ENCODE measurements at regions not wholly inside any gene's neighbourhood (a gene's known extent, or its start where the extent isn't known, plus 50 kb on each side); places are given as distances from the start of the nearest gene placed in this dataset.
"Not testable (repeated sequence)": the region's sequence is repeated elsewhere in the genome, so short reads cannot be mapped to it uniquely, and the experiment has no call there.

DNA sequence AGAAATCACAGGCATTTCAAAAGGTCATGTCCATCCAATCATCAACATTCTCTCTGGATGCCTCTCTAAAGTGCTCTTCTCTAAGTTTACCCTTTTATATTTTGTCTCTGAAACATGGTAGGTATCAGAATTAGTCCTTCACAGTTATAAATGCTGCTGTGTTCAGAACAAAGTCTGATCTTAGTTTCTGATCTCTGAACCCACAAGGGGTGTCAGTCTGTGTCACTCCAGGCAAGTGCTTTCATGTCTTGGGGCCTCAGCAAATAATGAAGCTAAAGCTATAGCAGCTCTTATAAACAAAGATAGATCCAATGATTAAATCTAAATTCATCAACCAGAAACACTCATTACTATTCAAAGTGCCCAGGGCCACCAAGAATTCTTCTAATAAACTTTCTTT lies 281.7 kb downstream of the BCL2L11 start:
- not testable (repeated sequence) for H3K27me3 ChIP-seq (ENCODE audit: control insufficient read depth, insufficient read depth, low read length); H3K9me3 ChIP-seq (ENCODE audit: control insufficient read depth, low read depth, low read length); H3K4me1 ChIP-seq (ENCODE audit: control insufficient read depth, insufficient read depth, low read length); DNase-seq; H3K4me3 ChIP-seq (ENCODE audit: low read length); H3K36me3 ChIP-seq (ENCODE audit: control insufficient read depth, insufficient read depth, low read length)
- peak overlapping the region; percentile 52 for H3K27ac ChIP-seq (ENCODE audit: low read length)

DNA sequence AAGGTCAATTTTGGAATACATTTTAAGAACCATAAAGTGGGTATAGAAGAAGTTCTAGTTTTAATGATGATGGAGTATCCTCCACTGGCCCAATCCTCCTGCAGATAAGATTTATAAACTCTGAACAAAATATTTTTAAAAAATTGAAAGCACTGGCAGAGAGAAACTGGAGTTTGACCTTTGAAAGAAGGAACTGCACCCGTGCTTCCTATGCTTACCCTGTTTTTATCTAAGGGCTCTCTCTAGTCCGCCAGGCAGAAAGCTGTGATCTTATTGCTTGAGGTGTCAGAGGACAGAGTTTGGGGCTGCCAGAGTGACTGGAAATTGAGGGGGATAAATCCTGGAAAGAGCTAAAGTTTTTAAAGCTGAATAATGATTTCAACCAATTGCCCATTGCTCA lies 282.6 kb downstream of the BCL2L11 start:
- H3K4me3 ChIP-seq (ENCODE audit: low read length); H3K4me1 ChIP-seq (ENCODE audit: control insufficient read depth, insufficient read depth, low read length); H3K9me3 ChIP-seq (ENCODE audit: control insufficient read depth, low read depth, low read length); H3K27me3 ChIP-seq (ENCODE audit: control insufficient read depth, insufficient read depth, low read length); H3K36me3 ChIP-seq (ENCODE audit: control insufficient read depth, insufficient read depth, low read length): not testable (repeated sequence)
- no CpG with 5 or more reads among the region's 2 CpGs for WGBS (ENCODE audit: insufficient coverage, low lambda C conversion rate)
- DNase-seq, result peak; percentile 7 to 57
- H3K27ac ChIP-seq (ENCODE audit: low read length), result peak overlapping the region; percentile 62

- not testable (repeated sequence) for DNase-seq; H3K4me3 ChIP-seq (ENCODE audit: low read length); H3K9me3 ChIP-seq (ENCODE audit: control insufficient read depth, low read depth, low read length); H3K27me3 ChIP-seq (ENCODE audit: control insufficient read depth, insufficient read depth, low read length); H3K4me1 ChIP-seq (ENCODE audit: control insufficient read depth, insufficient read depth, low read length); H3K27ac ChIP-seq (ENCODE audit: low read length); H3K36me3 ChIP-seq (ENCODE audit: control insufficient read depth, insufficient read depth, low read length)
- WGBS (ENCODE audit: insufficient coverage, low lambda C conversion rate), result no CpG with 5 or more reads among the region's 1 CpG
Measured at GRCh38 chr2:111406616-111407015, 285.9 kb downstream of the BCL2L11 start.

DNA sequence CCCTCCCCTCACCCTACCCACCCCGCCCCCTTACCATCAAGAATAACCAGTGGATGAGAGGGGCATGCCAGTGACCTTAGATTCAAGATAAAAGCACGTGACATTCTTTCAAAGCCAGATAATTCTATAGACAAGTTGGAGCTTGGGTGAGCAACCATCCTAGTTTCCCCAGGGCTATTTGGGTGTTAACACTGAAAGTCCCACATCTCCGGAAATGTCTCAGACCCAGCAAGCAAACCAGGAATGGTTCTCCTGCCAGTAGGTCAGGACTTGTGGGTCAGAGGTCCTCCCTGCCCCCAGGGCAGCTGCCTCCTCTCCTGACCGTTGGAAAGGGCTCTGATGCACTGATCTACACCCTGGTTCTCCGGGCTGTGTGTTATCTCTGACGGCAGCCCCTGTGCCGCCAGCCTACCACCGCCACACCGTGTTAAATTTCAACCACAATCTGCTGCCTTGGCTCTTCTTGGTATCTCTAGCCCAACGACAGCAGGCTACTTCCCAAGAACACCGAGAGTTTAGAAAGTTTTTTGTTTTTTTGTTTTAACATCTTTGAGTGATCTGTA lies 287.0 kb downstream of the BCL2L11 start:
- H3K4me3 ChIP-seq (ENCODE audit: low read length); H3K4me1 ChIP-seq (ENCODE audit: control insufficient read depth, insufficient read depth, low read length); H3K9me3 ChIP-seq (ENCODE audit: control insufficient read depth, low read depth, low read length); H3K27ac ChIP-seq (ENCODE audit: low read length); H3K36me3 ChIP-seq (ENCODE audit: control insufficient read depth, insufficient read depth, low read length); DNase-seq; H3K27me3 ChIP-seq (ENCODE audit: control insufficient read depth, insufficient read depth, low read length): not testable (repeated sequence)
- WGBS (ENCODE audit: insufficient coverage, low lambda C conversion rate), result no CpG with 5 or more reads among the region's 11 CpGs

GRCh38 chr2:111410868-111411406 lies 290.2 kb downstream of the BCL2L11 start:
- DNase-seq; H3K36me3 ChIP-seq (ENCODE audit: control insufficient read depth, insufficient read depth, low read length); H3K27ac ChIP-seq (ENCODE audit: low read length); H3K9me3 ChIP-seq (ENCODE audit: control insufficient read depth, low read depth, low read length); H3K4me1 ChIP-seq (ENCODE audit: control insufficient read depth, insufficient read depth, low read length); H3K27me3 ChIP-seq (ENCODE audit: control insufficient read depth, insufficient read depth, low read length); H3K4me3 ChIP-seq (ENCODE audit: low read length): not testable (repeated sequence)
- WGBS (ENCODE audit: insufficient coverage, low lambda C conversion rate), result no CpG with 5 or more reads among the region's 10 CpGs

- not testable (repeated sequence) for H3K4me3 ChIP-seq (ENCODE audit: low read length); DNase-seq; H3K36me3 ChIP-seq (ENCODE audit: control insufficient read depth, insufficient read depth, low read length); H3K9me3 ChIP-seq (ENCODE audit: control insufficient read depth, low read depth, low read length); H3K27ac ChIP-seq (ENCODE audit: low read length); H3K27me3 ChIP-seq (ENCODE audit: control insufficient read depth, insufficient read depth, low read length); H3K4me1 ChIP-seq (ENCODE audit: control insufficient read depth, insufficient read depth, low read length)
- WGBS (ENCODE audit: insufficient coverage, low lambda C conversion rate), result no CpG with 5 or more reads among the region's 18 CpGs
Measured at GRCh38 chr2:111411867-111412681, 291.4 kb downstream of the BCL2L11 start.

- H3K4me3 ChIP-seq (ENCODE audit: low read length); H3K27me3 ChIP-seq (ENCODE audit: control insufficient read depth, insufficient read depth, low read length); H3K36me3 ChIP-seq (ENCODE audit: control insufficient read depth, insufficient read depth, low read length); H3K27ac ChIP-seq (ENCODE audit: low read length); H3K4me1 ChIP-seq (ENCODE audit: control insufficient read depth, insufficient read depth, low read length); H3K9me3 ChIP-seq (ENCODE audit: control insufficient read depth, low read depth, low read length): not testable (repeated sequence)
- 93% methylated on average over 2 of the region's 12 CpGs for WGBS (ENCODE audit: insufficient coverage, low lambda C conversion rate)
- DNase-seq, result peak in 1 of 2 donors; percentile 2
Measured at GRCh38 chr2:111412841-111413650, 292.3 kb downstream of the BCL2L11 start.

DNA sequence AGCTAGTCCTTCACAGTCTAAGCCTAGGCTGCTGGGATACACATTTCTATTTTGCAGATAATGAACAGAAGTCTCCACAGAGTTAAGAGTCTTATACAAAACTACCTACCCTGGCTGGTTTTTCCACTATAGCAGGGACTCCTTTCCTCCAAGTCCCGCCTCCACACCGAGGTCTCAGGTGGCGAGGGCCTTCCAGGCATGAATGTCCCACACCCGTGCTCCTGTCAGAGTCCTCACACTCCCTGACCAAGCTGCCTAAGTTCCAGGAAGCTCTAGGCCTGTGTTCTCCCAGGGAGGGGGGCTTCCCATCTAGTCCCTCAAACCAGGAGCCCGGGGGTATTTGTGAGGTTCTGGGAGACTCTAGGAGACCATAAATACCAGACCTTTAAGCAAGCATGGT lies 293.2 kb downstream of the BCL2L11 start:
- not testable (repeated sequence) for H3K9me3 ChIP-seq (ENCODE audit: control insufficient read depth, low read depth, low read length); H3K27me3 ChIP-seq (ENCODE audit: control insufficient read depth, insufficient read depth, low read length); H3K4me3 ChIP-seq (ENCODE audit: low read length); H3K4me1 ChIP-seq (ENCODE audit: control insufficient read depth, insufficient read depth, low read length); H3K36me3 ChIP-seq (ENCODE audit: control insufficient read depth, insufficient read depth, low read length); H3K27ac ChIP-seq (ENCODE audit: low read length)
- whole genome bisulfite sequencing (ENCODE audit: insufficient coverage, low lambda C conversion rate), result no CpG with 5 or more reads among the region's 5 CpGs
- peak in 1 of 2 donors; percentile 41 for DNase-seq

GRCh38 chr2:111415765-111416743 lies 295.3 kb downstream of the BCL2L11 start:
- H3K27me3 ChIP-seq (ENCODE audit: control insufficient read depth, insufficient read depth, low read length); H3K9me3 ChIP-seq (ENCODE audit: control insufficient read depth, low read depth, low read length); H3K4me1 ChIP-seq (ENCODE audit: control insufficient read depth, insufficient read depth, low read length); H3K36me3 ChIP-seq (ENCODE audit: control insufficient read depth, insufficient read depth, low read length); H3K27ac ChIP-seq (ENCODE audit: low read length); H3K4me3 ChIP-seq (ENCODE audit: low read length): not testable (repeated sequence)
- peak in 1 of 2 donors; percentile 15 for DNase-seq
- WGBS (ENCODE audit: insufficient coverage, low lambda C conversion rate), result no CpG with 5 or more reads among the region's 24 CpGs

GRCh38 chr2:111417026-111417425 lies 296.3 kb downstream of the BCL2L11 start:
- H3K9me3 ChIP-seq (ENCODE audit: control insufficient read depth, low read depth, low read length); H3K4me3 ChIP-seq (ENCODE audit: low read length); H3K27ac ChIP-seq (ENCODE audit: low read length); DNase-seq; H3K4me1 ChIP-seq (ENCODE audit: control insufficient read depth, insufficient read depth, low read length); H3K36me3 ChIP-seq (ENCODE audit: control insufficient read depth, insufficient read depth, low read length); H3K27me3 ChIP-seq (ENCODE audit: control insufficient read depth, insufficient read depth, low read length): not testable (repeated sequence)
